SU-DHL-6 (cell line): ENCODE measurements at regions not wholly inside any gene's neighbourhood (a gene's known extent, or its start where the extent isn't known, plus 50 kb on each side); places are given as distances from the start of the nearest gene placed in this dataset.
"Not testable (repeated sequence)": the region's sequence is repeated elsewhere in the genome, so short reads cannot be mapped to it uniquely, and the experiment has no call there.

ENCODE experiments used
- CTCF ChIP-seq: fragments of 200-600 bp; sonication (generic); IDR thresholded peaks from one replicate; pipeline ENCODE4 v1.5.1; 2017; ENCODE audit warnings: antibody characterized with exemption, mild to moderate bottlenecking, low read length, moderate library complexity; ENCODE audit not compliant: insufficient read depth, poor library complexity, severe bottlenecking
- EZH2phosphoT487 ChIP-seq: fragments of 200-600 bp; sonication (generic), shearing (Covaris generic); conservative IDR thresholded peaks from 2 replicates; pipeline ENCODE4 v1.6.1; 2018; ENCODE audit warnings: mild to moderate bottlenecking, antibody characterized with exemption, low read length, moderate library complexity, mixed read lengths

GRCh38 chr18:35857581-35857980 lies 114.9 kb upstream of the RMP24 start:
- TF ChIP-seq CTCF, EZH2phosphoT487: not testable (repeated sequence)
